ENCODE measurements at regions not wholly inside any gene's neighbourhood (a gene's known extent, or its start where the extent isn't known, plus 50 kb on each side); places are given as distances from the start of the nearest gene placed in this dataset.

GRCh38 chr2:78910376-78910775 lies 115.1 kb upstream of the REG3G start:
- TF ChIP-seq POLR2A (IDR thresholded peaks at IDR 0.05): no peak
- TF ChIP-seq CTCF (IDR thresholded peaks at IDR 0.05 in 4 of 5, conservative IDR thresholded peaks at IDR 0.05 in 1 of 5): no peak
